Astrocyte of the spinal cord (primary cell): ENCODE measurements at regions not wholly inside any gene's neighbourhood (a gene's known extent, or its start where the extent isn't known, plus 50 kb on each side); places are given as distances from the start of the nearest gene placed in this dataset.

ENCODE experiments used
- DNase-seq: peaks from one replicate; pipeline ENCODE4 v3.0.0; 2011; ENCODE audit warnings: low read depth, low spot score
- H3K4me3 ChIP-seq: 2 replicates; pipeline ENCODE4 v1.5.1; 2011; ENCODE audit warnings: low read depth, mild to moderate bottlenecking, low read length, moderate library complexity
- CTCF ChIP-seq: IDR thresholded peaks from 2 replicates; pipeline ENCODE4 v1.5.1; 2012; ENCODE audit warnings: low read depth, mild to moderate bottlenecking, low read length, inconsistent platforms
- in situ Hi-C: cut with HindIII; loops from 2 replicates; pipeline ENCODE4 v1.10.0; 2017; ENCODE audit warnings: low sequenced_read_pairs

- no peak for TF ChIP-seq CTCF
- in situ Hi-C loops, result no loop called here
- DNase-seq, result no peak
- no peak overlapping the region for H3K4me3 ChIP-seq
These were observed 383.4 kb downstream of the PAX1 start for GRCh38 chr20:22088882-22089281.

DNA sequence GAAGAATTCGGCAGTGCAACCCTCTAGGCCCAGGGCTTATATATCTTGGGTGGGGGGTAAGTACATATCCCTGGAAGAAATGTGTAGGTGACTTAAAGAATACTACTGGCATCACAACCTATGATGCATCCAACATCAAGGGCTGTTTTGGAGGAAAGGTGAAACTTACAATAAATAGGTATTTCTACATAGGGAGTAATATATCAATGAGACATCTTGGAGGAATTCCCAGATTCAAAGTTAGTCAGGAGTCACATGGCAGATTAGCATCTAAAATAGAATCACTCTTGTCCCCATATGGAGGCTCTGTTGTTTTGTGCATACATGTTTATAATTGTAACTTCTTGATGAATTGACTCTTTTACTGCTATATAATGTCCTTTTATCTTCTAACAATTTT is 375.5 kb downstream of the PAX1 start:
- no peak for DNase-seq
- no peak overlapping the region for H3K4me3 ChIP-seq
- in situ Hi-C loops, result no loop called here
- TF ChIP-seq CTCF, result no peak

- DNase-seq, result no peak
- in situ Hi-C loops, result no loop called here
- no peak for TF ChIP-seq CTCF
- H3K4me3 ChIP-seq, result no peak overlapping the region
These were observed 369.2 kb downstream of the PAX1 start for GRCh38 chr20:22074635-22075034.

- no peak for DNase-seq
- H3K4me3 ChIP-seq, result no peak overlapping the region
- in situ Hi-C loops, result no loop called here
- no peak for TF ChIP-seq CTCF
These were observed 366.4 kb downstream of the PAX1 start for GRCh38 chr20:22071841-22072240.

- in situ Hi-C loops, result no loop called here
- no peak for TF ChIP-seq CTCF
- no peak for DNase-seq
- H3K4me3 ChIP-seq, result no peak overlapping the region
These were observed 365.2 kb downstream of the PAX1 start for GRCh38 chr20:22070610-22071058.

GRCh38 chr20:22063753-22064152 is 358.3 kb downstream of the PAX1 start:
- H3K4me3 ChIP-seq, result no peak overlapping the region
- in situ Hi-C loops, result no loop called here
- no peak for DNase-seq
- no peak for TF ChIP-seq CTCF

DNA sequence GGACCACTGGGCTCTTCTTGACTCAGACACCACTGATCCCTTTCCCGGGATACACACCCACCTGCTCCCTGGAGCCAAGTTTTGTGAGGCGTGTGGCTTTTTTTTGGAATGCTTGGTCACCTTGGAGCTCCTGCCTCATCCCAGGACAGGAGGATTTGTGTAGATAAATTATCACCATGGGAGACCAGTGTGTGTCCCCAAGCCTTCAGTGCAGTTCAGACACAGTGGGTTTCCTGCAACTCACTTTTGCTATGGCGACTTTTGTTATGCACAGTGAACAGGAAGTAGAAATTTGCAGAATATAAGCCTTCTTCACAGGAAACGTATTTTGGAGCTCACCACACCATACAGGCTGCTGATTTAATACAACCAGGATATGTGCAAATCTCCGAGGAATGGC is 357.4 kb downstream of the PAX1 start:
- in situ Hi-C loops, result no loop called here
- no peak for TF ChIP-seq CTCF
- no peak for DNase-seq
- H3K4me3 ChIP-seq, result no peak overlapping the region
